GM19372 (cell line): ENCODE measurements at regions not wholly inside any gene's neighbourhood (a gene's known extent, or its start where the extent isn't known, plus 50 kb on each side); places are given as distances from the start of the nearest gene placed in this dataset.

Experiments used
- ATAC-seq: cut with Tn5 transposase; IDR thresholded peaks from one replicate; pipeline ENCODE4 v1.9.1; 2021; ENCODE audit warnings: mild to moderate bottlenecking, low read depth, moderate library complexity; ENCODE audit not compliant: unreplicated experiment

GRCh38 chr12:46908936-46909635 lies 83.3 kb upstream of the SLC38A4 start:
- ATAC-seq, result no peak

- ATAC-seq, result no peak
Observed at GRCh38 chr12:46910830-46911229, 85.0 kb upstream of the SLC38A4 start.

- no peak for ATAC-seq
Observed at GRCh38 chr12:46914336-46914735, 88.5 kb upstream of the SLC38A4 start.

- no peak for ATAC-seq
Observed at GRCh38 chr12:46915082-46915481, 89.3 kb upstream of the SLC38A4 start.

- no peak for ATAC-seq
Observed at GRCh38 chr12:46915836-46916235, 90.0 kb upstream of the SLC38A4 start.

- no peak for ATAC-seq
Observed at GRCh38 chr12:46916796-46917419, 91.1 kb upstream of the SLC38A4 start.

GRCh38 chr12:46917821-46918220 lies 92.0 kb upstream of the SLC38A4 start:
- ATAC-seq, result no peak

GRCh38 chr12:46918631-46919030 lies 92.8 kb upstream of the SLC38A4 start:
- ATAC-seq, result no peak

GRCh38 chr12:46919666-46920400 lies 94.0 kb upstream of the SLC38A4 start:
- ATAC-seq, result no peak

GRCh38 chr12:46920499-46920898 lies 94.7 kb upstream of the SLC38A4 start:
- peak; percentile 68 for ATAC-seq

GRCh38 chr12:46921048-46921763 lies 95.4 kb upstream of the SLC38A4 start:
- ATAC-seq, result no peak

- ATAC-seq, result no peak
Observed at GRCh38 chr12:46921764-46922133, 96.0 kb upstream of the SLC38A4 start.

- ATAC-seq, result no peak
Observed at GRCh38 chr12:46926526-46926925, 100.7 kb upstream of the SLC38A4 start.

- ATAC-seq, result no peak
Observed at GRCh38 chr12:46930101-46930500, 104.3 kb upstream of the SLC38A4 start.

- ATAC-seq, result no peak
Observed at GRCh38 chr12:46933947-46934346, 108.2 kb upstream of the SLC38A4 start.

- ATAC-seq, result no peak
Observed at GRCh38 chr12:46934374-46935111, 108.7 kb upstream of the SLC38A4 start.

GRCh38 chr12:46935271-46935847 lies 109.6 kb upstream of the SLC38A4 start:
- ATAC-seq, result no peak

- no peak for ATAC-seq
Observed at GRCh38 chr12:46936042-46936441, 110.2 kb upstream of the SLC38A4 start.

GRCh38 chr12:46938071-46938678 lies 112.4 kb upstream of the SLC38A4 start:
- no peak for ATAC-seq

GRCh38 chr12:46941981-46942380 lies 116.2 kb upstream of the SLC38A4 start:
- ATAC-seq, result no peak
